Heart right ventricle (tissue), 16 donors: ENCODE measurements at regions not wholly inside any gene's neighbourhood (a gene's known extent, or its start where the extent isn't known, plus 50 kb on each side); places are given as distances from the start of the nearest gene placed in this dataset.

ENCODE experiments used
- ATAC-seq, 8 donors: fragments of 200-7000 bp; cut with Tn5 transposase; one replicate each; pipeline ENCODE4 v1.9.1; 2020; ENCODE audit warnings: mild to moderate bottlenecking in 8 of 8, moderate library complexity in 8 of 8, moderate number of reproducible peaks in 1 of 8
- DNase-seq, 2 donors: peaks; one replicate each; pipeline ENCODE4 v3.0.0-alpha.2; 2020
- H3K27ac ChIP-seq, 10 donors: fragments of 200-600 bp; sonication (generic) in 2 of 10; one replicate each; pipeline versions ENCODE4 v1.5.0 to v1.8.0; 2020 to 2022; ENCODE audit warnings: mild to moderate bottlenecking in 3 of 10
- H3K27me3 ChIP-seq, 7 donors: fragments of 200-600 bp; one replicate each; pipeline ENCODE4 v1.8.0; 2021 to 2022; ENCODE audit warnings: mild to moderate bottlenecking in 2 of 7
- H3K36me3 ChIP-seq, 9 donors: fragments of 200-600 bp; sonication (generic) in 1 of 9; one replicate each; pipeline versions ENCODE4 v1.5.0 to v1.8.0; 2020 to 2022; ENCODE audit warnings: mild to moderate bottlenecking in 2 of 9
- H3K4me1 ChIP-seq, 9 donors: fragments of 200-600 bp; sonication (generic) in 1 of 9; one replicate each; pipeline versions ENCODE4 v1.5.0 to v1.8.0; 2020 to 2022; ENCODE audit warnings: mild to moderate bottlenecking in 4 of 9
- H3K4me3 ChIP-seq, 10 donors: fragments of 200-600 bp; sonication (generic) in 2 of 10; one replicate each; pipeline versions ENCODE4 v1.5.0 to v1.8.0; 2020 to 2022; ENCODE audit warnings: mild to moderate bottlenecking in 7 of 10, moderate library complexity in 2 of 10
- H3K9me3 ChIP-seq, 11 donors: fragments of 200-600 bp in 10 of 11; sonication (generic) in 2 of 11; one replicate each; pipeline versions ENCODE4 v1.5.0 to v1.8.0; 2013 to 2022; ENCODE audit warnings: mild to moderate bottlenecking in 2 of 11, control low read depth in 1 of 11, moderate library complexity in 1 of 11
- CTCF ChIP-seq, 9 donors: fragments of 200-600 bp; sonication (generic) in 2 of 9; IDR thresholded peaks; one replicate each; pipeline versions ENCODE4 v1.5.0 to v1.8.0; 2021 to 2022; ENCODE audit warnings: antibody characterized with exemption in 9 of 9, mild to moderate bottlenecking in 5 of 9, moderate library complexity in 1 of 9
- WGBS, 2 donors: extraction: QIAGEN DNeasy Blood & Tissue Kit; methylation state at CpG; one replicate each; pipeline ENCODE4 v1.1.7; 2013; ENCODE audit warnings: inconsistent platforms in 1 of 2; 5-methylcytosine and 5-hydroxymethylcytosine counted together
- intact Hi-C, 10 donors: fragments of 100-400 bp; cut with DNase I; formaldehyde crosslinking; loops; one replicate each; pipeline versions ENCODE4 v1.11.1 to v1.14.2; 2022
- donor health status: Arrhythmogenic right ventricular cardiomyopathy.
- donor health status: ischemic (EF 13 %, LVEDD 7.1; RV severe dilation, severe dysfunction).
- donor health status: healthy with polysubstance abuse.
- donor health status: DM: no; HTN: yes; CAD: no.
- donor health status: DM: no; HTN: no; CAD: no.
- donor health status: ischemic (EF 25% LVEDD 6.9; RV normal size, moderate dysfunction).
- donor health status: ischemic (EF 25% LVEDD 5.7; RV mildly dilated, moderate dysfunction).
- donor health status: healthy.
- donor health status: DM: yes; HTN: yes; CAD: no.
- donor health status: Ischemic cardiomyopathy.
- donor health status: ischemic (EF 35%, LVEDD 5.7; RV mildly dilated, moderate dysfunction).
- donor health status: nonischemic (EF 11% LVEDD 7.7; RV severe dilation, severe dysfunction).
- donor health status: DM: yes; HTN: yes; CAD: no.
- donor health status: PGD.
- donor health status: ischemic (EF 29% LVEDD 5.4; RV normal size, mild dysfunction).
- donor health status: nonischemic (EF 23%, LVEDD 6.1; RV moderate dilation, normal function).

- Histone ChIP-seq H3K36me3 (no peaks in the 10 kb centered on the region), H3K4me3 (no peak overlapping the region), H3K9me3 (peaks cover 0 to 20% (median 0%) of the 10 kb centered on the region in 11 donors), H3K27ac (no peak overlapping the region), H3K4me1 (no peaks in the 10 kb centered on the region), H3K27me3 (peaks cover 0 to 22% (median 4%) of the 10 kb centered on the region in 7 donors)
- no peak for DNase-seq
- intact Hi-C loops, result no loop called here
- WGBS, 2 donors, result 80 to 85% methylated on average over 4 of the region's 4 CpGs
- ATAC-seq, result no peak
- TF ChIP-seq CTCF (IDR thresholded peaks at IDR 0.05), result no peak
Measured at GRCh38 chr16:26360867-26361266, 669.1 kb downstream of the HS3ST4 start.

GRCh38 chr16:26363581-26363980 is 671.8 kb downstream of the HS3ST4 start:
- 45 to 48% methylated on average over 1 of the region's 1 CpG for WGBS, 2 donors
- no peak for DNase-seq
- no peaks in the 10 kb centered on the region for H3K4me1 ChIP-seq
- H3K27me3 ChIP-seq, result peaks cover 0 to 22% (median 4%) of the 10 kb centered on the region in 7 donors
- no peak for TF ChIP-seq CTCF (IDR thresholded peaks at IDR 0.05)
- H3K27ac ChIP-seq, result no peak overlapping the region
- ATAC-seq, result no peak
- no peaks in the 10 kb centered on the region for H3K36me3 ChIP-seq
- intact Hi-C loops, result no loop called here
- H3K9me3 ChIP-seq, result no peaks in the 10 kb centered on the region
- H3K4me3 ChIP-seq, result no peak overlapping the region

- no peak for TF ChIP-seq CTCF (IDR thresholded peaks at IDR 0.05)
- no peak overlapping the region for H3K4me3 ChIP-seq
- DNase-seq, result no peak
- no peak overlapping the region for H3K27ac ChIP-seq
- no peaks in the 10 kb centered on the region for H3K4me1 ChIP-seq
- H3K27me3 ChIP-seq, result peaks cover 0 to 22% (median 4%) of the 10 kb centered on the region in 7 donors
- intact Hi-C loops, result no loop called here
- ATAC-seq, result no peak
- WGBS, 2 donors, result 41% methylated on average over 8 of the region's 8 CpGs
- H3K36me3 ChIP-seq, result no peaks in the 10 kb centered on the region
- H3K9me3 ChIP-seq, result no peaks in the 10 kb centered on the region
Measured at GRCh38 chr16:26365161-26365940, 673.6 kb downstream of the HS3ST4 start.

GRCh38 chr16:26371349-26371869 is 679.6 kb downstream of the HS3ST4 start:
- Histone ChIP-seq H3K27ac (no peak overlapping the region), H3K36me3 (no peaks in the 10 kb centered on the region), H3K9me3 (peaks cover 0 to 8% (median 0%) of the 10 kb centered on the region in 11 donors), H3K4me1 (no peaks in the 10 kb centered on the region), H3K27me3 (peaks cover 0 to under 1% (median 0%) of the 10 kb centered on the region in 7 donors), H3K4me3 (no peak overlapping the region)
- TF ChIP-seq CTCF (IDR thresholded peaks at IDR 0.05), result no peak
- no peak for ATAC-seq
- 66 to 70% methylated on average over 1 of the region's 1 CpG for WGBS, 2 donors
- DNase-seq, result no peak
- intact Hi-C loops, result no loop called here
